ENCODE measurements at regions not wholly inside any gene's neighbourhood (a gene's known extent, or its start where the extent isn't known, plus 50 kb on each side); places are given as distances from the start of the nearest gene placed in this dataset.

GRCh38 chr20:30502670-30503069 is 754.8 kb upstream of the DEFB115 start:
- TF ChIP-seq CTCF (IDR thresholded peaks at IDR 0.05) (no peak), POLR2A (IDR thresholded peaks at IDR 0.05) (no peak)

Measured in adrenal gland (tissue), 5 donors.